Astrocyte (in vitro differentiated cells and primary cell): ENCODE measurements at regions not wholly inside any gene's neighbourhood (a gene's known extent, or its start where the extent isn't known, plus 50 kb on each side); places are given as distances from the start of the nearest gene placed in this dataset.

Experiments used
- DNase-seq: peaks from one replicate; pipeline ENCODE4 v3.0.0-alpha.2; 2010; ENCODE audit warnings: low read depth
- FAIRE-seq: peaks from 2 replicates; lab custom pipeline; 2011; peaks lifted over from hg19 to GRCh38; lab: Jason Lieb, UNC
- H2AFZ ChIP-seq: 2 replicates; pipeline ENCODE4 v1.6.0; 2012; ENCODE audit warnings: low read depth, low read length, inconsistent platforms
- H3K27ac ChIP-seq: 2 replicates; pipeline ENCODE4 v1.5.1; 2011; ENCODE audit warnings: low read depth, low read length, inconsistent platforms
- H3K27me3 ChIP-seq: 2 replicates; pipeline ENCODE4 v1.6.0; 2011; ENCODE audit warnings: low read length, inconsistent platforms; ENCODE audit not compliant: insufficient read depth
- H3K36me3 ChIP-seq: 2 replicates; pipeline ENCODE4 v1.5.1; 2011; ENCODE audit warnings: low read length, inconsistent platforms; ENCODE audit not compliant: insufficient read depth
- H3K4me1 ChIP-seq: 2 replicates; pipeline ENCODE4 v1.5.1; 2011; ENCODE audit warnings: low read length, inconsistent platforms; ENCODE audit not compliant: insufficient read depth
- H3K4me2 ChIP-seq: 2 replicates; pipeline ENCODE4 v1.6.0; 2012; ENCODE audit warnings: low read length, inconsistent platforms
- H3K4me3 ChIP-seq: 2 replicates; pipeline ENCODE4 v1.5.1; 2011; ENCODE audit warnings: low read depth, mild to moderate bottlenecking, low read length, inconsistent platforms; ENCODE audit not compliant: insufficient read depth
- H3K79me2 ChIP-seq: 2 replicates; pipeline ENCODE4 v1.6.0; 2012; ENCODE audit warnings: mild to moderate bottlenecking, low read length, inconsistent platforms; ENCODE audit not compliant: insufficient read depth
- H3K9ac ChIP-seq: 2 replicates; pipeline ENCODE4 v1.6.0; 2012; ENCODE audit warnings: mild to moderate bottlenecking, low read length, inconsistent platforms
- H3K9me3 ChIP-seq: 2 replicates; pipeline ENCODE4 v1.5.1; 2012; ENCODE audit warnings: low read depth, mild to moderate bottlenecking, low read length, inconsistent platforms; ENCODE audit not compliant: insufficient read depth
- H4K20me1 ChIP-seq: 2 replicates; pipeline ENCODE4 v1.6.0; 2012; ENCODE audit warnings: low read length, inconsistent platforms; ENCODE audit not compliant: insufficient read depth
- H3K27ac Mint-ChIP-seq: one replicate; pipeline ENCODE4 v1.8.0; 2021; ENCODE audit warnings: mild to moderate bottlenecking, mixed read lengths; ENCODE audit not compliant: unreplicated experiment
- H3K27me3 Mint-ChIP-seq: one replicate; pipeline ENCODE4 v1.8.0; 2021; ENCODE audit warnings: low read depth, mixed read lengths; ENCODE audit not compliant: unreplicated experiment
- H3K36me3 Mint-ChIP-seq: one replicate; pipeline ENCODE4 v1.8.0; 2021; ENCODE audit warnings: low read depth, mixed read lengths; ENCODE audit not compliant: unreplicated experiment
- H3K4me1 Mint-ChIP-seq: one replicate; pipeline ENCODE4 v1.8.0; 2021; ENCODE audit warnings: low read depth, mixed read lengths; ENCODE audit not compliant: unreplicated experiment
- H3K4me3 Mint-ChIP-seq: one replicate; pipeline ENCODE4 v1.8.0; 2021; ENCODE audit warnings: mild to moderate bottlenecking, moderate library complexity, mixed read lengths; ENCODE audit not compliant: unreplicated experiment
- H3K9me3 Mint-ChIP-seq: one replicate; pipeline ENCODE4 v1.8.0; 2021; ENCODE audit warnings: mild to moderate bottlenecking, mixed read lengths; ENCODE audit not compliant: unreplicated experiment
- EZH2 ChIP-seq: IDR thresholded peaks from 2 replicates; pipeline ENCODE4 v1.6.1; 2012; ENCODE audit warnings: mild to moderate bottlenecking, low read length, inconsistent platforms; ENCODE audit not compliant: insufficient read depth
- TF ChIP-seq, protein P1 (sequence below): IDR thresholded peaks from 2 replicates; pipeline ENCODE4 v1.5.1; 2011; ENCODE audit warnings: low read depth, mild to moderate bottlenecking, inconsistent platforms, low read length, moderate library complexity; ENCODE audit not compliant: insufficient read depth

GRCh38 chrX:69070949-69071650 is 94.2 kb downstream of the PJA1 start:
- Histone ChIP-seq H3K9ac (no peak overlapping the region), H2AFZ (no peak overlapping the region), H4K20me1 (no peaks in the 10 kb centered on the region), H3K27ac (no peak overlapping the region), H3K9me3 (no peaks in the 10 kb centered on the region), H3K27me3 (no peaks in the 10 kb centered on the region), H3K4me3 (no peak overlapping the region), H3K79me2 (no peaks in the 10 kb centered on the region), H3K4me2 (no peak overlapping the region), H3K36me3 (no peaks in the 10 kb centered on the region), H3K4me1 (no peaks in the 10 kb centered on the region)
- FAIRE-seq, result no peak
- no peak overlapping the region for H3K4me3 Mint-ChIP-seq
- peaks cover 3% of the 10 kb centered on the region for H3K27me3 Mint-ChIP-seq
- H3K9me3 Mint-ChIP-seq, result no peaks in the 10 kb centered on the region
- peaks cover 10% of the 10 kb centered on the region for H3K4me1 Mint-ChIP-seq
- TF ChIP-seq, protein P1, sequence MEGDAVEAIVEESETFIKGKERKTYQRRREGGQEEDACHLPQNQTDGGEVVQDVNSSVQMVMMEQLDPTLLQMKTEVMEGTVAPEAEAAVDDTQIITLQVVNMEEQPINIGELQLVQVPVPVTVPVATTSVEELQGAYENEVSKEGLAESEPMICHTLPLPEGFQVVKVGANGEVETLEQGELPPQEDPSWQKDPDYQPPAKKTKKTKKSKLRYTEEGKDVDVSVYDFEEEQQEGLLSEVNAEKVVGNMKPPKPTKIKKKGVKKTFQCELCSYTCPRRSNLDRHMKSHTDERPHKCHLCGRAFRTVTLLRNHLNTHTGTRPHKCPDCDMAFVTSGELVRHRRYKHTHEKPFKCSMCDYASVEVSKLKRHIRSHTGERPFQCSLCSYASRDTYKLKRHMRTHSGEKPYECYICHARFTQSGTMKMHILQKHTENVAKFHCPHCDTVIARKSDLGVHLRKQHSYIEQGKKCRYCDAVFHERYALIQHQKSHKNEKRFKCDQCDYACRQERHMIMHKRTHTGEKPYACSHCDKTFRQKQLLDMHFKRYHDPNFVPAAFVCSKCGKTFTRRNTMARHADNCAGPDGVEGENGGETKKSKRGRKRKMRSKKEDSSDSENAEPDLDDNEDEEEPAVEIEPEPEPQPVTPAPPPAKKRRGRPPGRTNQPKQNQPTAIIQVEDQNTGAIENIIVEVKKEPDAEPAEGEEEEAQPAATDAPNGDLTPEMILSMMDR, result no peak
- TF ChIP-seq EZH2, result no peak
- H3K36me3 Mint-ChIP-seq, result no peaks in the 10 kb centered on the region
- H3K27ac Mint-ChIP-seq, result no peak overlapping the region
- no peak for DNase-seq

- Histone ChIP-seq H3K9ac (no peak overlapping the region), H3K4me3 (no peak overlapping the region), H4K20me1 (no peaks in the 10 kb centered on the region), H3K27me3 (no peaks in the 10 kb centered on the region), H3K4me2 (no peak overlapping the region), H3K79me2 (no peaks in the 10 kb centered on the region), H3K9me3 (no peaks in the 10 kb centered on the region), H3K4me1 (no peaks in the 10 kb centered on the region), H2AFZ (no peak overlapping the region), H3K27ac (no peak overlapping the region), H3K36me3 (no peaks in the 10 kb centered on the region)
- Mint-ChIP-seq H3K4me1 (peaks cover 12% of the 10 kb centered on the region), H3K9me3 (no peaks in the 10 kb centered on the region), H3K27ac (no peak overlapping the region), H3K36me3 (no peaks in the 10 kb centered on the region), H3K27me3 (no peaks in the 10 kb centered on the region), H3K4me3 (no peak overlapping the region)
- no peak for DNase-seq
- FAIRE-seq, result peak; percentile 26
- TF ChIP-seq, protein P1, result no peak
- no peak for TF ChIP-seq EZH2
Measured at GRCh38 chrX:69069876-69070275, 95.4 kb downstream of the PJA1 start.

GRCh38 chrX:69069086-69069445 is 96.2 kb downstream of the PJA1 start:
- no peaks in the 10 kb centered on the region for H3K36me3 Mint-ChIP-seq

More at GRCh38 chrX:69069086-69069445, 96.2 kb downstream of the PJA1 start:
- Histone ChIP-seq H3K9ac (no peak overlapping the region), H3K36me3 (no peaks in the 10 kb centered on the region), H3K9me3 (no peaks in the 10 kb centered on the region), H2AFZ (no peak overlapping the region), H3K4me2 (no peak overlapping the region), H4K20me1 (no peaks in the 10 kb centered on the region), H3K4me1 (no peaks in the 10 kb centered on the region), H3K27ac (no peak overlapping the region), H3K79me2 (no peaks in the 10 kb centered on the region), H3K27me3 (no peaks in the 10 kb centered on the region), H3K4me3 (no peak overlapping the region)
- H3K9me3 Mint-ChIP-seq, result no peaks in the 10 kb centered on the region
- no peaks in the 10 kb centered on the region for H3K27me3 Mint-ChIP-seq
- no peak for FAIRE-seq
- TF ChIP-seq EZH2, result no peak
- TF ChIP-seq, protein P1, result no peak
- no peak for DNase-seq
- peaks cover 12% of the 10 kb centered on the region for H3K4me1 Mint-ChIP-seq
- H3K4me3 Mint-ChIP-seq, result no peak overlapping the region
- no peak overlapping the region for H3K27ac Mint-ChIP-seq
